ENCODE measurements at regions not wholly inside any gene's neighbourhood (a gene's known extent, or its start where the extent isn't known, plus 50 kb on each side); places are given as distances from the start of the nearest gene placed in this dataset.
"Not testable (repeated sequence)": the region's sequence is repeated elsewhere in the genome, so short reads cannot be mapped to it uniquely, and the experiment has no call there.

GRCh38 chr9:71518045-71518827 is 250.1 kb downstream of the CEMIP2 start:
- Mint-ChIP-seq H3K4me1 (peaks cover 0 to 9% (median 0%) of the 10 kb centered on the region in 3 donors), H3K4me3 (no peak overlapping the region), H3K36me3 (no peaks in the 10 kb centered on the region), H3K27ac (no peak overlapping the region), H3K9me3 (peaks cover 0 to 2% (median 0%) of the 10 kb centered on the region in 7 donors), H3K27me3 (peaks cover 10 to 42% (median 28%) of the 10 kb centered on the region in 3 donors)
- ATAC-seq (ENCODE audit: low read depth in 2 of 2) (no peak), DNase-seq (no peak)

GRCh38 chr9:71515626-71516025 is 252.7 kb downstream of the CEMIP2 start:
- Mint-ChIP-seq H3K9me3 (peaks cover 0 to 3% (median 0%) of the 10 kb centered on the region in 7 donors), H3K36me3 (no peaks in the 10 kb centered on the region), H3K27me3 (peaks cover 10 to 43% (median 28%) of the 10 kb centered on the region in 3 donors), H3K4me1 (peaks cover 0 to 9% (median 0%) of the 10 kb centered on the region in 3 donors), H3K27ac (no peak overlapping the region), H3K4me3 (no peak overlapping the region)
- DNase-seq (no peak), ATAC-seq (ENCODE audit: low read depth in 2 of 2) (no peak)

DNA sequence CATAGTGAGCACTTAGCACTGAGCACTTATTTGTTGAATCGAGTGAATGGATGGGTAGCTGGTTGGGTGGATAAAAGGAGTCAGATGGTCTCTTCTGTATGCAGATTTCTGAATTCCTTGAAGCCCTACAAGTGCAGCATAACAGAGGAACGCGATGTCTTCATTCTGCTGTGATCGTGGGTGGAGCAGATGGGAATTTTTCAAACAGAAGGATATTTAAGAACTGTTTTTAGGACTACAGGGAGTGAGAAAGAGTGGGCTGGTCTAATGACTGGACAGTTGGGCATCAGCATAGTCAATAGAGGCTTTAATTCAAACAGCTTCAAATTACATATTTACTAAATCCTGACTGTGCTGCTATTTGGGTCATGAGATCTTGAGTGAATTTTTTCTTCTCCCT is 253.2 kb downstream of the CEMIP2 start:
- Mint-ChIP-seq H3K4me1 (peaks cover 0 to 9% (median 0%) of the 10 kb centered on the region in 3 donors), H3K36me3 (no peaks in the 10 kb centered on the region), H3K4me3 (no peak overlapping the region), H3K27ac (no peak overlapping the region), H3K9me3 (peaks cover 0 to 5% (median 0%) of the 10 kb centered on the region in 7 donors), H3K27me3 (peaks cover 10 to 40% (median 30%) of the 10 kb centered on the region in 3 donors)
- ATAC-seq (ENCODE audit: low read depth in 2 of 2) (no peak), DNase-seq (no peak)

DNA sequence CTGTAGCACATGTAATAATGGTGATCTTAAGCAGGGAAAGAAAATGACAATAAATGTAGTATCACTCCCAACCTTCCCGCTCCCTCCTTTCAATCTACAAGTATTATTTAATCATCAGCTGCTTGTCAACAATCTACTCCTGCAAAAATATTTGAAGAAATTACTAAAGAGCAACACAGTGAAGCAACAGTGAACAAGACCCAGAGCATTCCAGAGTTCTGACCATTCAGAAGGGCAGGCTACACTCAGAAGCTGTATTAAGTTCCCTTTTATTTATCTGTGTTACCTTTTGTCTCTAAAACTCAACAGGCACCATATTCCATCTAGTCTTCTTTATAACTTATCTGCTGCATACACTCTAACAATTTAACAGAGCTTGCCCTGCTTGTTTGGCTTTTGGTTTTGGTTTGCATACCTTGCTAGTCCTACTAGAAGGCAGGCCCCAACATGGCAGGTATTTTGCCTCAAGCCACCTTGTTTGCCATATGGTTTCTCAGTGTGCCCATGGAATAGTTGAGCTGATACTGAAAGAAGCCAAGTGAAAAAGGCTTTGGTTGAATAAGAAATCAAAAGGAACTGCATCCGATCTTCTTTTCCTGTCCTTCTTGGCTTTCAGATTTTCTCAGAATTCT is 253.9 kb downstream of the CEMIP2 start:
- ATAC-seq (ENCODE audit: low read depth in 2 of 2) (no peak), DNase-seq (no peak)
- H3K9me3 Mint-ChIP-seq = peaks cover 0 to 6% (median 0%) of the 10 kb centered on the region in 7 donors
- H3K27ac Mint-ChIP-seq = no peak overlapping the region
- peaks cover 0 to 9% (median 0%) of the 10 kb centered on the region in 3 donors for H3K4me1 Mint-ChIP-seq
- peaks cover 6 to 34% (median 30%) of the 10 kb centered on the region in 3 donors for H3K27me3 Mint-ChIP-seq
- no peaks in the 10 kb centered on the region for H3K36me3 Mint-ChIP-seq
- H3K4me3 Mint-ChIP-seq = no peak overlapping the region

- H3K27ac Mint-ChIP-seq = no peak overlapping the region
- ATAC-seq (ENCODE audit: low read depth in 2 of 2) (no peak), DNase-seq (no peak)
- H3K27me3 Mint-ChIP-seq = peaks cover 11 to 23% (median 20%) of the 10 kb centered on the region in 3 donors
- no peak overlapping the region for H3K4me3 Mint-ChIP-seq
- peaks cover 0 to 6% (median 0%) of the 10 kb centered on the region in 7 donors for H3K9me3 Mint-ChIP-seq
- no peaks in the 10 kb centered on the region for H3K36me3 Mint-ChIP-seq
- no peaks in the 10 kb centered on the region for H3K4me1 Mint-ChIP-seq
Measured at GRCh38 chr9:71509054-71509453, 259.3 kb downstream of the CEMIP2 start.

GRCh38 chr9:71508141-71508540 is 260.2 kb downstream of the CEMIP2 start:
- not testable (repeated sequence) for H3K4me3 Mint-ChIP-seq; H3K4me1 Mint-ChIP-seq; DNase-seq; H3K27ac Mint-ChIP-seq; ATAC-seq (ENCODE audit: low read depth in 2 of 2); H3K9me3 Mint-ChIP-seq; H3K36me3 Mint-ChIP-seq
- H3K27me3 Mint-ChIP-seq = peaks cover 11 to 24% (median 20%) of the 10 kb centered on the region in 3 donors

GRCh38 chr9:71506821-71507220 is 261.5 kb downstream of the CEMIP2 start:
- ATAC-seq (ENCODE audit: low read depth in 2 of 2) (no peak), DNase-seq (no peak)
- peaks cover 0 to 6% (median 0%) of the 10 kb centered on the region in 7 donors for H3K9me3 Mint-ChIP-seq
- H3K36me3 Mint-ChIP-seq = no peaks in the 10 kb centered on the region
- H3K4me3 Mint-ChIP-seq = no peak overlapping the region
- H3K27ac Mint-ChIP-seq = no peak overlapping the region
- H3K27me3 Mint-ChIP-seq = peaks cover 11 to 21% (median 20%) of the 10 kb centered on the region in 3 donors
- H3K4me1 Mint-ChIP-seq = no peaks in the 10 kb centered on the region

DNA sequence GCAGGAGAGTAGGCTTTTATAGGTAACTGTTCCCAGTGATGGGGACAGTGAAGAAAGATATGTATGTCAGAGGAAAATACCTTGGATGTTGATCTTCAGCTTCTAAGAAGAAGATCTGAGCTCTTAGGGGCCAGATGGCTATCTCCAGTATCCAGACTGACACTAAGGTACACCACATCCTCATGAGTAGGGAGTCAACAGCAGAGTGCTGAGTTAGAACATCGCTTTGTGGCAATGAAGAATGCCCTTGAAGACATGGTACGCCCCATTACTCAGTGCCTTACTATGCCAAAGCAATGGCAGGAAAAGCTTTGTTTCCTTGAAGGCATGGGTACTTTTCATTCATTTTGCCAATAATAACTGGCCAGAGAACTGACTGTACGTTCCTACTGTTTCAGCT is 263.7 kb downstream of the CEMIP2 start:
- H3K9me3 Mint-ChIP-seq = peaks cover 0 to 14% (median 3%) of the 10 kb centered on the region in 7 donors
- no peaks in the 10 kb centered on the region for H3K36me3 Mint-ChIP-seq
- no peaks in the 10 kb centered on the region for H3K4me1 Mint-ChIP-seq

DNA sequence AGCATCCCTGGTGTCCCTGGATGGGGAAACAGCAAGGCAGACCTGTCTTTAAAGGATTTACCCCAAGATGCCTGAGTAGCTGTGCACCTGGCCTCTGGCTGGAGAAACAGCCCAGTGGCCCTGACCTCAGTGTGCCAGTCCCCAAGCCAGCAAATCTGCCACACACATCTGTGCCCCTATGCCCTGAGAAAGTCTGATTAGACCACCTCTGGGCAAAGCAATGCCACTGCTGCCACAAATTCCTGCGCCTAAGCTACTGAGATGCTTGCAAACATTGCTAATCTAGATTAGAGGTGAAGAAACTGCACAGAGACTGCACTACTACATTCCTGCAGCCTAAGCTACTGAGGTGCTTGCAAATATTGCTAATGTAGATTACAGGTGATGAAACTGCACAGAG is 269.6 kb downstream of the CEMIP2 start:
- ATAC-seq (ENCODE audit: low read depth in 2 of 2) (no peak), DNase-seq (no peak)
- H3K27me3 Mint-ChIP-seq = peaks cover 7 to 9% (median 8%) of the 10 kb centered on the region in 3 donors
- H3K36me3 Mint-ChIP-seq = peaks cover 0 to 7% of the 10 kb centered on the region in 2 donors
- H3K27ac Mint-ChIP-seq = no peak overlapping the region
- H3K4me1 Mint-ChIP-seq = no peaks in the 10 kb centered on the region
- H3K4me3 Mint-ChIP-seq = no peak overlapping the region
- H3K9me3 Mint-ChIP-seq = peaks cover 4 to 29% (median 9%) of the 10 kb centered on the region in 7 donors

More for the DNA sequence above, 263.7 kb downstream of the CEMIP2 start:
- H3K4me3 Mint-ChIP-seq = no peak overlapping the region
- ATAC-seq (ENCODE audit: low read depth in 2 of 2) (no peak), DNase-seq (no peak)
- H3K27me3 Mint-ChIP-seq = peaks cover 5 to 17% (median 16%) of the 10 kb centered on the region in 3 donors
- no peak overlapping the region for H3K27ac Mint-ChIP-seq

- no peaks in the 10 kb centered on the region for H3K4me1 Mint-ChIP-seq
- peaks cover 0 to 6% (median 0%) of the 10 kb centered on the region in 7 donors for H3K9me3 Mint-ChIP-seq
- H3K36me3 Mint-ChIP-seq = no peaks in the 10 kb centered on the region
- H3K27ac Mint-ChIP-seq = no peak overlapping the region
- DNase-seq = no peak
- H3K4me3 Mint-ChIP-seq = no peak overlapping the region
- no peak for ATAC-seq (ENCODE audit: low read depth in 2 of 2)
- peaks cover 33 to 49% (median 34%) of the 10 kb centered on the region in 3 donors for H3K27me3 Mint-ChIP-seq
Measured at GRCh38 chr9:71490810-71491209, 277.5 kb downstream of the CEMIP2 start.

- Mint-ChIP-seq H3K36me3 (no peaks in the 10 kb centered on the region), H3K4me3 (no peak overlapping the region), H3K27me3 (peaks cover 26 to 45% (median 28%) of the 10 kb centered on the region in 3 donors), H3K4me1 (no peaks in the 10 kb centered on the region), H3K9me3 (no peaks in the 10 kb centered on the region), H3K27ac (no peak overlapping the region)
- ATAC-seq (ENCODE audit: low read depth in 2 of 2) = no peak
- no peak for DNase-seq
Measured at GRCh38 chr9:71487061-71487460, 281.3 kb downstream of the CEMIP2 start.

- no peaks in the 10 kb centered on the region for H3K9me3 Mint-ChIP-seq
- H3K27me3 Mint-ChIP-seq = peaks cover 21 to 28% (median 21%) of the 10 kb centered on the region in 3 donors
- DNase-seq (no peak), ATAC-seq (ENCODE audit: low read depth in 2 of 2) (no peak)
- no peaks in the 10 kb centered on the region for H3K36me3 Mint-ChIP-seq
- H3K27ac Mint-ChIP-seq = no peak overlapping the region
- no peak overlapping the region for H3K4me3 Mint-ChIP-seq
- H3K4me1 Mint-ChIP-seq = no peaks in the 10 kb centered on the region
Measured at GRCh38 chr9:71485326-71485725, 283.0 kb downstream of the CEMIP2 start.

- ATAC-seq (ENCODE audit: low read depth in 2 of 2) (no peak), DNase-seq (no peak)
- peaks cover 15 to 22% (median 19%) of the 10 kb centered on the region in 3 donors for H3K27me3 Mint-ChIP-seq
- H3K4me1 Mint-ChIP-seq = no peaks in the 10 kb centered on the region
- no peak overlapping the region for H3K27ac Mint-ChIP-seq
- H3K9me3 Mint-ChIP-seq = no peaks in the 10 kb centered on the region
- no peaks in the 10 kb centered on the region for H3K36me3 Mint-ChIP-seq
- H3K4me3 Mint-ChIP-seq = no peak overlapping the region
Measured at GRCh38 chr9:71483436-71483835, 284.9 kb downstream of the CEMIP2 start.

GRCh38 chr9:71479621-71480020 is 288.7 kb downstream of the CEMIP2 start:
- Mint-ChIP-seq H3K27ac (no peak overlapping the region), H3K27me3 (peaks cover 9 to 18% (median 11%) of the 10 kb centered on the region in 3 donors), H3K4me3 (no peak overlapping the region), H3K9me3 (no peaks in the 10 kb centered on the region), H3K4me1 (no peaks in the 10 kb centered on the region), H3K36me3 (no peaks in the 10 kb centered on the region)
- no peak for ATAC-seq (ENCODE audit: low read depth in 2 of 2)
- DNase-seq = no peak

Data from naive B cell (primary cell).